Activated T-cell treated with anti-CD3 and anti-CD28 coated beads for 24 hours (primary cell): ENCODE measurements at regions not wholly inside any gene's neighbourhood (a gene's known extent, or its start where the extent isn't known, plus 50 kb on each side); places are given as distances from the start of the nearest gene placed in this dataset.
"Not testable (repeated sequence)": the region's sequence is repeated elsewhere in the genome, so short reads cannot be mapped to it uniquely, and the experiment has no call there.

Experiments used
- DNase-seq: peaks from one replicate; pipeline ENCODE4 v3.0.0-alpha.2; 2020; ENCODE audit warnings: low read depth

- DNase-seq, result no peak
Measured at GRCh38 chr5:68803881-68804319, 289.9 kb upstream of the SLC30A5 start.

GRCh38 chr5:68804343-68804742 is 289.5 kb upstream of the SLC30A5 start:
- no peak for DNase-seq

GRCh38 chr5:68805444-68805843 is 288.4 kb upstream of the SLC30A5 start:
- DNase-seq, result no peak

GRCh38 chr5:68817632-68818031 is 276.2 kb upstream of the SLC30A5 start:
- no peak for DNase-seq

GRCh38 chr5:68818057-68818695 is 275.6 kb upstream of the SLC30A5 start:
- no peak for DNase-seq

- DNase-seq, result no peak
Measured at GRCh38 chr5:68818870-68819269, 274.9 kb upstream of the SLC30A5 start.

- DNase-seq, result no peak
Measured at GRCh38 chr5:68821056-68821455, 272.8 kb upstream of the SLC30A5 start.

GRCh38 chr5:68822796-68823195 is 271.0 kb upstream of the SLC30A5 start:
- no peak for DNase-seq

GRCh38 chr5:68823301-68823700 is 270.5 kb upstream of the SLC30A5 start:
- DNase-seq, result no peak

GRCh38 chr5:68830377-68830898 is 263.4 kb upstream of the SLC30A5 start:
- no peak for DNase-seq

- no peak for DNase-seq
Measured at GRCh38 chr5:68834491-68834981, 259.3 kb upstream of the SLC30A5 start.

- DNase-seq, result no peak
Measured at GRCh38 chr5:68838157-68838718, 255.6 kb upstream of the SLC30A5 start.

- DNase-seq, result no peak
Measured at GRCh38 chr5:68839019-68839552, 254.7 kb upstream of the SLC30A5 start.

- DNase-seq, result no peak
Measured at GRCh38 chr5:68843624-68844364, 250.0 kb upstream of the SLC30A5 start.

GRCh38 chr5:68845131-68845530 is 248.7 kb upstream of the SLC30A5 start:
- no peak for DNase-seq

- DNase-seq, result no peak
Measured at GRCh38 chr5:68846828-68847227, 247.0 kb upstream of the SLC30A5 start.

- DNase-seq, result no peak
Measured at GRCh38 chr5:68848091-68848490, 245.7 kb upstream of the SLC30A5 start.

- DNase-seq, result no peak
Measured at GRCh38 chr5:68849103-68849502, 244.7 kb upstream of the SLC30A5 start.

GRCh38 chr5:68849906-68850305 is 243.9 kb upstream of the SLC30A5 start:
- no peak for DNase-seq

- no peak for DNase-seq
Measured at GRCh38 chr5:68861099-68861498, 232.7 kb upstream of the SLC30A5 start.

- no peak for DNase-seq
Measured at GRCh38 chr5:68862560-68862959, 231.3 kb upstream of the SLC30A5 start.

GRCh38 chr5:68865192-68865591 is 228.6 kb upstream of the SLC30A5 start:
- not testable (repeated sequence) for DNase-seq
